GM18868 (cell line): ENCODE measurements at regions not wholly inside any gene's neighbourhood (a gene's known extent, or its start where the extent isn't known, plus 50 kb on each side); places are given as distances from the start of the nearest gene placed in this dataset.
"Not testable (repeated sequence)": the region's sequence is repeated elsewhere in the genome, so short reads cannot be mapped to it uniquely, and the experiment has no call there.

Source experiments
- ATAC-seq: cut with Tn5 transposase; IDR thresholded peaks from one replicate; pipeline ENCODE4 v1.9.1; 2021; ENCODE audit warnings: mild to moderate bottlenecking, moderate library complexity; ENCODE audit not compliant: unreplicated experiment

DNA sequence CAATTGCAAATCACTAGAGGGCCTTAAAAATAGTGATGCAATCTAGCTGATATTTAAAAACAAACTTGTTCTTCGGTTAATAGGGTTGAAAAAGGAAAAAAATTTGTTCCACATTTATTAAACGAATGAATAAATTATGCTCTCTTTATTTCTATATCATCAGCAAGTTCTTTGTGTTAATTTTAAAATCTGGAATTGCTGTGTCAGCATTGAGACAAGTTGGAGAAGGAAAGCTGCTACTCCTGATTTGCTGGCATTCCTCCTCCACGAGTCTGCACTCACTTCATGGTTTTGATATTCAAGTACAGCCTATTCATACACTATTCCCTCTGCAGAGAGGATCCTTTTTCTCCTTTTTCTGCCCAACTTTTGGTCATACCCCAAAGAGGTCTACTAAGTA is 117.6 kb downstream of the MRPL39 start:
- ATAC-seq: no peak

DNA sequence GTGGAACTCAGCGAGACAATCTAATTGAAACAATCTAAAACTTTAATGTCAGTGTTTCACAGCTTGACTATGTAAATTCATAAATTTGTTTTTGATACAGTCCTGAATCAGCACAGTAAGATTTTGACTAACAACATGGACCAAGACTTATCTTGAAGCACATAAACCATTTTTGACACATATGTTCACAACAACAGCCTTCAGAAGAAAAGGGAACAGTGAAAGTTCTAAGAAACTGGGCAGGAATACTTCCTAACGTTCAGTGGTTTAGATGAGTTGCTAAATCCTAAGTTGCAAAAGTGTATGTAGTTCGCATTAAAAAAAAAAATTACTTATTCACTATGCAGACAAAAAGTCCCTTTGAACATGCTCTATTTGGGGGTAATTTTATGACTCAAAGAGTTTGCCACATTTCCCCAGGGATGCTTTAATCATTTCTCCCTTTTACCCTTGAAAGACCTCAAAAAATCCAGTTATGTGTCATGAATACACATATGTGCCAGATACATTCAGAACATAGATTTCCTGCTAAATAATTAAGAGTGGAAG is 120.2 kb downstream of the MRPL39 start:
- ATAC-seq: peak; percentile 69

DNA sequence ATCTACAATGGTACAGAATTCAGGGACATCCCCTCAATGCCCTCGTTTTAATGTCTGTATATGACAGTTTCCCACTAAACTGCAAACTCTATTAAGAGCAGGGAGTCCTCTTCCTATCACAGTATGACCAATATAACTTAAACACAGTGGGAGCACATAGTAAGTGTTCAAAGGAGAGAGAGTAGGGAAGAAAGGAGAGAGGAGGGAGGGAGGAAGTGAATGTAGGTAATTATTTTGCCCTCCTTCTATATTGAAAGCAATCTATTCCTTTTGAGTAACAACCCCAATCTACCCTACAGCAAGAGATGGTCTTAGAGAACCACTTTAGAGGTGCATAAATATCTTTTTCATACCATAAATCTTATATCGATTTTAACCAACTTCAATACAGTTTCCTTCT is 121.4 kb downstream of the MRPL39 start:
- ATAC-seq: no peak

DNA sequence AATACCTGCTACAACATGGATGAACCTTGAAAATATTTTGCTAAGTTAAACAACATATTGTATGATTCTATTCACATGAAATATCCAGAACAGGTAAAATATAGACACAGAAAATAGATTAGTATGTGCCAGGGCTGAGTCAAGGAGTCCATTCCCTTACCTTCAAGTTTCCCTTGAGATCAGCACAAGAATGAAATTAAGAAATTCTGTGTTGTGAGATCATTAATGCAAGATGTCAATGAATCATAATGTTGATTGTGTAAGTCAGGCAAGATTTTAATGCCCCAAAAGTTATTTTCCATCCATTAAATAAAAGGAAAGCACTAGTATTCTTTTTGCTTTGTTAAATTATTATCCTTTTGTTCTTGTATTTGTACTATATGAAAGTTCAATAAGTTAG is 139.4 kb downstream of the MRPL39 start:
- ATAC-seq: no peak

DNA sequence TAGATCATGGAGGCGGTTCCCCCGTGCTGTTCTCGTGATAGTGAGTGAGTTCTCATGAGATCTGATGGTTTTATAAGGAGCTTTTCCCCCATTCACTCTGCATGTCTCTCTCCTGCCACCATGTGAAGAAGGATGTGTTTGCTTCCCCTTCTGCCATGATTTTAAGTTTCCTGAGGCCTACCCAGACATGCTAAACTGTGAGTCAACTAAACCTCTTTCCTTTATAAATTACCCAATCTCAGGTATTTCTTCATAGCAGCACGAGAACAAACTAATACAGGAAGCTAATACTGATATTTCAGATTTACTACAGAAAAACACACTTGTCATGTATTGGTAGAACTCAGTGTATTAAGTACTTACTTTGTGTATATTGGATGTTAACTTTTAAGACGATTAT is 140.2 kb downstream of the MRPL39 start:
- not testable (repeated sequence) for ATAC-seq

DNA sequence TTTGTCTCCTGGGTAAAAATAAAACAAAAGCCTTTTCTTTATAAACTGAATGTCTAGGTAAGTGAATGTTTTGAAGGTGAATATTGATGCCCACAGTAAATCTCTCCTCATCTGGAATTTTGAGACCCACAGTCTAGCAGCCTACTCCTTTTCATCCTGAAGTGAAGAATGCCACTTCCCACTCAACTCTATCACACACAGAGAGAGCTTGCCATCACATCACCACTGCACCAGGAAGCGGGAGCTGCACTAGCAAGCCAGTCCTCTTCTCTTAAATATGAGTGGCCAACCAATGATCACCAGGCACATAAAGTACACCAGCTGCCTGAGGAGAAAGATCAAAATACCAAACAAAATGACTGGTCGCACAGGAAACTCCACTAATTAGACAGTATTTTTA is 140.8 kb downstream of the MRPL39 start:
- no peak for ATAC-seq

DNA sequence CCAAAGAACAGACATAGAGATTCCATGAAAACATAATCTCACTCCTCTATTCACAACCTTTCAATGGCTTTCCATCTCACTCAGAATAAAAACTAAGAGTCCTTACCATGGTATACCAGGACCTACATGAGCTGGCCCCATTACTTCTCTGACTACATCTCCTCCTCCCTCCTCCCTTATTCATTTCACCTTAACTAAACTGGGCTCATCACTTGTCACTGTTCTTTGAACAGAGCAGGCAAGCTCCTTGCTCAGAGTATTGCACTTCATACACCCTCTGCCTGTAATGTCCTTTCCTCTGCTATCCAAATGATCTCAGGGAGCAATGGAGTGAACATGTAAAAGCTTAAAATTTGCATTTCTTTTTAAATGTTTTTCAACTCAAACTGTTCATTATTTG is 142.0 kb downstream of the MRPL39 start:
- no peak for ATAC-seq

DNA sequence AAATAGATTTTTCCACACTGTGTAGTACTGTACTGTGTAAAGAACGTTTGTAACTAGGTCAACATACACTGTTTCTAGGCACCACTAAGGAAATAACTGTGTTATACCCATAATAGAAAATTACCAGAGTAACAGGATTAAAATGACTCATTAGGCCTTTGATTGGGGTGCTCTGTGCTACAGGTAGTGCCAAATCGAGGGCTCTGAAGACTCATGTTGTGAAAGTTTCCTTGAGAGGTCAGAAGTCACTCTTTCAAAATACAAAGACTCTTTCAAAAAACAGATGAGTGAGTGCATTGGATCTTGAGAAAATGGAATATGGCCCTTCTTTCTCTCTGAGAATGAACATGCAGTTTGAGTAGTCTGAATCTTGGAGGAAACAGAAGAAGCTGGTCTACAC is 143.0 kb downstream of the MRPL39 start:
- ATAC-seq: peak; percentile 78

DNA sequence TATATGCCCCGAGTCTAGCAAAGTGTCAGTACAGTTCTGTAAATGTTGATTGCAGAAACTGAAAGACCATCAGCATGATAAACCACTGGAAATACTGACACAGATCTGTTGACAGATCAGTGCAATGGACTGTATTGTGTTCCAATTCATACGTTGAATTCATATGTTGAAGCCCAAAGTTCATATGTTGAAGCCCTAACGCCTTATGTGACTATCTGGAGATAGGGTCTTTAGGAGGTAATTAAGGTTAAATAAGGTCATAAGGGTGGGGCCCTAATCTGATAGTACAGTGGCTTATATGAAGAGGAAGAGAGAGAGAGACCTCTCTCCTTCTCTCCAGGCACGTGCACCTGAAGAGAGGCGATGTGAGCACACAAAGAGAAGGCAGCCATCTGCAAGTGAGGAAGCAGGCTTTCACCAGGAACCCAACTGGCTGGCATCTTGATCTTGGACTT is 144.7 kb downstream of the MRPL39 start:
- peak; percentile 40 for ATAC-seq

DNA sequence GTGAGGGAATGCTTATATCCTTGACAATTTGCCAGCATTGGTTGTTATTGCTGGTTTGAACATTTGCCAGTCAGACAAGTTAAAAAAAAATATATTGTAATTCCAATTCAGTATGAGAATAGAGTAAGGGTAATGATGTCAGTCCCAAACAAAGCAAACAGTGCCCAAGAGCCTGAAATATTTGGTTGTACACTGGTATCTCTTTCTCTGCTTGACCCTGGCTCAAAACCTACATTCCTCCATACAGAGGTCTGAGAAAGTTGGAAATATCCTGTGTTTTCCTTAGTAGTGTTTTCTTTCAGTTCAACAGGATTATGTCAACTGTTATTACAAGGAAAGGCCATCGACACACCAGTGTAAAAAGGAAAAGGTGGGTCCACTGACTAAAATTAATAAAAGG is 145.6 kb downstream of the MRPL39 start:
- ATAC-seq: no peak

DNA sequence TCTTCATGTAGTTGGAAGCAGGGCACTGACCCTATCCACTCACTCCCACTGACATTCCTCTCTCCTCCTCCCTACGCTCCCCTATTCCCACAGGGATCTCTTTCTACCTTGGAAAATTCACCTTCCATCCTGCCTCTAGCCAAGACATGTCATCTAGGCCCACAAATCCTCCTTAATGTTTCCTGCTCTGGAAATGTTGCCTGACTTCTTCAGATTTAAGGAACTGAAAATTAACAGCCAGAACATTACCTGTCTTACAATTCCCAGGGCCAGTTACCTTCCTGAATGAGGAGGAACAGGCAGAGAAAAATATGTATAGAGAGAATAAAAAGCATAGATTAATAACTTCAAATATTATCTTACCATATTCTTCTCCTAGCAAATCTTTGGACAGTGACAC is 147.3 kb downstream of the MRPL39 start:
- no peak for ATAC-seq

DNA sequence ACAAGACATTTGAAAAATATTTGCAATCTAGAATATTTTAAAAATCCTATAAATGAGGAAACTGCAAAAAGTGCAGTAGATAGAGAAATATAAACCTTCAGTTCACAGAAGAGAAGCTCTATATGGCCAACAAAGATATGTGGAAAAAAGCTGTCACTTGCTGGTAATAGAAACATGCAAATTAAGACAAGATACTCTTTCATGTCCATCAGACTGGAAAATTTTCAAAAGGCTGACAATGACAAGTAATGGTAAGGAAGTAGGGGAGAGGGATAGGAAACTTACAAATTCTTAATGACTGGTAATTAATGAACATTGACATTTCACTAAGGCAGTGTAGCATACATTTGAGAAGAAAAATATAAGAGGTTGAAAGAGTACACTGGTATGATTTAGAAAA is 147.9 kb downstream of the MRPL39 start:
- no peak for ATAC-seq

DNA sequence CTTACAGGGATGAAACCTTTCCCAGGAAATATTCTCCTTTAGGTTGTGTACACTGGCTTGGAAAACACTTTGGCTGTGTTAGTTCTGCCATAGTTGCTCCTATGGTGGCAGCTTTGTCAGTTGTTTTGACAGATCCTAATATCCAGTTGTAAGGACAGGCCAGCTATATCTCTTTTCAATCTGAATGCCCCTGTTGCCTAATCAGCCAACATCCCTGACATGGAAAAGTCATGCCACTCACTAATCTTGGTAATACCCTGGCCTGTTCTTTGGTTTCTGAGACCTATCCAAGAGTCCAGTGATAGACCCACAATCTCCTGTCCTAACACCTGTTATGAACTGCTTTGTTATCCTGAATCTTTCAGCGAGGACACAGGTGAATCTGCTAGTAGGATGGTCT is 148.8 kb downstream of the MRPL39 start:
- ATAC-seq: no peak

DNA sequence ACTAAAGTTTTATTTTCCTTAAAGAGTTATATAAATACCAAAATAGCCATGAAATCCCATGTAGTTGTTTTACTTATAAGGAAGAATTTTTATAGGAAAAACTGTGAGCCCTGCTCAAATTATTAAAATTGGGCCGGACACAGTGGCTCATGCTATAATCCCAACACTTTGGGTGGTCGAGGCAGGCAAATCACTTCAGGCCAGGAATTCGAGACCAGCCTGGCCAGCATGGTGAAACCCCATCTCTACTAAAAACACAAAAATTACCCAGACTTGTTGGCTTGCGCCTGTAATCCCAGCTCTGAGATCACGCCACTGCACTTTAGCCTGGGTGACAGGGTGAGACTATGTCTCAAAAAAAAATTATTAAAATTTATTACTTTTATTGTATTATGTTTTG is 149.3 kb downstream of the MRPL39 start:
- ATAC-seq: no peak

DNA sequence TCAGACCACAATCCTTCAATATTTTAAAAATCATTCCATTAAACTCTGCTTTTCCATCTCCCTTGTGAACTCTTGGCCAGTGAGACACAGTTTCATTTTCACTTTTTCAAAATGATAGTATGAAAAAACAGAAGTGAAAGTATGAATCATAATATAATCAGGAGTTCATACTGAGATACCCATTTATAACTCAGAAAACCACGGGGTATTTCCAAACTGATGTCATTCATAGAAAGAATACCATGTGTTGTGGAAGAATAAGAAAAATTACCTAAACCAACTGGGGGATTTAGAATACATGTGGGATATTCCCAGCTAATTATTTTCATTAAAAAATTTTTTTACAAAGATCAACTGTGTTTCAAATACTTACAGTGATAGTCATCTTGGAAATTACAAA is 149.9 kb downstream of the MRPL39 start:
- ATAC-seq: peak; percentile 68

DNA sequence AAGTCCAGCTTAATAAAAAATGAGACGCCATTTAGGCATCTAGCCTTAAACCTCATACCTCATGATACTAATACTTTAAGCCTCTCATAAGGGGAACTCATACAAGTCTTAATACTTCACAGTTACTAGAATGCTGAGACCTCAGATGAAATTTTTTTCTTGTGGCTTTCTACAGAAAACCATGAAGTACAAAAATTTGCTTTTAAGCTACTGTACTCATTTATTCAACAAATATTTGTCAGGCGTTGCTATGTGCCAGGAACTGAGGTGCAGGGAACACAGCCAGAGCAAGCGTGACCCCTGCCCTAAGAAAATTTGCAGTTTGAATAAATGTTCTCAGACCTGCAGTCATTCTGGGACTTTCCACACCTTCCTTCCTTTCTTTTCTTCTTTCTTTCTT is 150.6 kb downstream of the MRPL39 start:
- ATAC-seq: peak; percentile 58

DNA sequence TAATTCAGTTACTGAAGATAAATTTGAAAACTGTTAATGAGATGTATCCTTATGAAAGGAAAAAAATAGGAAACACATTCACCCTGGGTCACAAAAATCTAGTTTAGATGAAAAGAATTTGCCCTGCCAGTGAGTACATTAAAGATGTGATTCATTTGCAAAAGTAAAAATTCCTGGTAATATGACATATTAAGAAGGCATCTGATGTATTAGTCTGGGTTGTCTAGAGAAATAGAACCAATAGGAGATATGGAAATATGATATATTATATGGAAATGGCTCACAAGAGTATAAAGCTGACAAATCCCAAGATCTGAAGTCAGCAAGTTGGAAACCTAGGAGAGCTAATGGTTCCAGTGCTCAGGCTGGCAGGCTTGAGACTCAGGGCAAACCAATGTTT is 153.8 kb downstream of the MRPL39 start:
- no peak for ATAC-seq

DNA sequence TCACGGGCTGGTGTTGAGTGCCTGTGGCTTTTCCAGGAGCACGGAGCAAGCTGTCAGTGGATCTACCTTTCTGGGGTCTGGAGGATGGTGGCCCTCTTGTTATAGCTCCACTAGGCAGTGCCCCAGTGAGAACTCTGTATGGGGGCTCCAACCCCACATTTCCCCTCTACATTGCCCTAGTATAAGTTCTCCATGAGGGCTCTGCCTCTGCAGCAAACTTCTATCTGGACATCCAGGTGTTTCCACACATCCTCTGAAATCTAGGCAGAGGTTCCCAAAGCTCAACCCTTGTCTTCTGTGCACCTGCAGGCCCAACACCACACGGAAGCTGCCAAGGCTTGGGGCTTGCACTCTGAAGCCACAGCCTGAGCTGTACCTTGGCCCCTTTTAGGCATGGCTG is 157.3 kb downstream of the MRPL39 start:
- no peak for ATAC-seq

DNA sequence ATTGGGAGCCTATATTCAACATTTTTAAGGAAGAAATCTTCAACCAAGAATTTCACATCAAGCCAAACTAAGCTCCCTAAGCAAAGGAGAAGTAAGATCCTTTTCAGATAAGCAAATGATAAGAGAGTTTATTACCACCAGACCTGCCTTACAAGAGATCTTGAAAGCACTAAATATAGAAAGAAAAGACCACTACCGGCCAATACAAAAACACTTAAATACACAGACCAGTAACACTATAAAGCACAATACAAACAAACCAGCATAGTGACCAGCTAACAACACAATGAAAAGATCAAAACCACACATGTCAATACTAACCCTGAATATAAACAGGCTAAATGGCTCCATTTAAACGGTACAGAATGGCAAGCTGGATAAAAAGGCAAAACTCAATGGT is 165.4 kb downstream of the MRPL39 start:
- peak; percentile 64 for ATAC-seq

DNA sequence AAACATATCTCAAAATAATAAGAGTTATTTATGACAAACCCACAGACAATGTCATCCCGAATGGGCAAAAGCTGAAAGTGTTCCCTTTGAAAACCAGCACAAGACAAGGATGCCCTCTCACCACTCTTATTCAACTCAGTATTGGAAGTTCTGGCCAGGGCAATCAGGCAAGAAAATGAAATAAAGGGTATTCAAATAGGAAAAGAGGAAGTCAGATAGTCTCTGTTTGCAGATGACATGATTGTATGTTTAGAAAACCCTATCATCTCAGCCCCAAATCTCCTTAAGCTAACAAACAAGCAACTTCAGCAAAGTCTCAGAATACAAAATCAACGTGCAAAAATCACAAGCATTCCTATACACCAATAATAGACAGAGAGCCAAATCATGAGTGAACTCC is 169.8 kb downstream of the MRPL39 start:
- ATAC-seq: not testable (repeated sequence)

DNA sequence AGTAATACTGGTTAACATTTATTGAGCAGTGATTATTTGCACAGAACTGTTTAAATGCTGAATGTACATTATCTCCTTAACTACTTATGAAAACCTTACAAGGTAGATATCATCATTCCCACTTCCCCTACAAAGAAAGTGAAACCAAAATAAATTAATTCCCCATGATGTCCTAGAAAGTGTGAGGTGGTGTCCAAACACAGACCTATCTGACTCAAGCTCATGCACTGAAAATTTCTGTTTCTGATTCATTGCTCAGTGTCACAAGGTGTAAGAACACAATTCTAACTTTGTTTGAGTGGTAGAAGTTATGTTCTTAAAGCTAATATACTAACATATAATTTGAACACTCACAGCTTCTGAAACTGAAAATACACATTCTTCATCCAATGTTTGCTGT is 178.7 kb downstream of the MRPL39 start:
- peak; percentile 72 for ATAC-seq

DNA sequence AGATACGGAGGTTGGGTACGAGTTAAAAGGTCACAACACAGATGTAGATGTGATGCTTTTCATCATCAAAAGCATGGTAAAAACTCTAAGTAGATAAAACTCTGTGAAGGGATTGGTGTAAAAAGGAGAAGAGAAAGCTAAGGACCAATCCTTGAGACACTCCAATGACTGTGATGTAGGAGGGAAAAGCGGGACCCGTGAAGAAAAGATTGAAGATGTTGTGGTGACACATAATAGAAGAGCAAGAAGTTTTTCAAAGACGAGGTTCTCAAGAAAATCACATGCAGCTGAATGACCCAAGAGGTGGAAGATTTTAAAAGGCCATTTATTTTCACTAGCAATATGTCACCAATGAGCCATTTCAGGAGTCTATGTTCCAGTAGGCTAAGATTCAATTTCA is 179.5 kb downstream of the MRPL39 start:
- ATAC-seq: no peak

DNA sequence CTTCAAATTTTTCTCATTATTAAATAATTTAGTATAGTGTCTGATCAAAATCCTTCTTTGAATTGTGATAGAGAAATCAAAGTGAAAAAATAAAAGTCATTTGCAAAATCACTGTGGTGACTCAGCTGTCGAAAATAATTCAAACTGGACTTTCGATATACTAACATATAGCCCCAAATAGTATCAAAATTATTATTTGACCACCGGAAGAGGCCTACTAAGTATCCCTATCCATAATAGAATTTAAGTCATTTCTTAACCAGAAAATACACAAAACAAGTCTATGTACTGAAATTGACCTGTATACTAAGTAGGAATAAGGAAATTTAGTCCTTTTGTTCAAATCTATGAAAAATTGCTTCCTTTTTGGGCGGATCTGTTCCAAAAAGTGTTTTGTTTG is 180.7 kb downstream of the MRPL39 start:
- ATAC-seq: no peak

DNA sequence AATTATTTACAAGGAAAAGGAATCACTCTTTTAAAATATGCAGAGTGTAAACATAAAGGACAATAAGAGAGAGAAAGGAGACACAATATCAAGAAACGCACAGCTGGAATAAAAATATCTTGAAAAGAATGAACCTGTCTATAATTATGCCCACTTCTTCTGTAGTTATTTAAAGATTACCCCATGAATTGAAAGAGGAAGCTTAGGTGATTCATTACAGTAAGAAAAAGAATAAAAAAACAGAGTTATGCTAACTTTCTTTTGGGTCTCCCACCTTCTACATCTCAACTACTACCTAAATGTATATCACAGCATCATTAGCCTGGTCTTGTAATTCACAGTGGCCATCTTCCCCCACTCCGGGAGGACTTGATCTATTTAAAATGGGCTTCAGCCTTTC is 182.1 kb downstream of the MRPL39 start:
- peak; percentile 23 for ATAC-seq
